B cell (primary cell): ENCODE measurements at regions not wholly inside any gene's neighbourhood (a gene's known extent, or its start where the extent isn't known, plus 50 kb on each side); places are given as distances from the start of the nearest gene placed in this dataset.

Source experiments
- EZH2 ChIP-seq: IDR thresholded peaks from 2 replicates; pipeline ENCODE4 v1.6.1; 2012; ENCODE audit warnings: borderline replicate concordance, low read depth, mild to moderate bottlenecking, moderate library complexity, low read length; ENCODE audit not compliant: insufficient read depth, poor library complexity, severe bottlenecking
- TF ChIP-seq, protein P1 (sequence below): fragments of 200-600 bp; IDR thresholded peaks from one replicate; pipeline ENCODE4 v1.8.0; 2022; ENCODE audit warnings: antibody characterized with exemption, mild to moderate bottlenecking

DNA sequence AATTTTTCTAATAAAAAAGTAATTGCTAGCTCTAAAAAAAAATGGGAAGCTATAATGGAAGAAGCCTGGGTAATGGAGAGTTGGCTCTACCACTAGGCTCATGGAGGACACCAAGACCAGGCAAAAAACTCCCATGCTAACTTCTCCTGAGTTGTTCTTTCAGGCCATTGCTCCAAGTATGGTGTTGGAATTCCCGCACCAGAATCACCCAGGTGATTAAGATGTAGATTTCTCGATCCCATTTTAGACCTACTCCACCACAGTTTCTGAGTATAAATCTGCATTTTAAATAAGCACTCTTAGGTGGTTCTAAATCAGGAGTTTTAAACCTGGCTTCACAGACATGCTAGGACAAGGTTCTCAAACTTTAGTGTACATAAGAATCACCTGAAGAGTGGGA is 221.0 kb downstream of the EMP1 start:
- TF ChIP-seq, protein P1, sequence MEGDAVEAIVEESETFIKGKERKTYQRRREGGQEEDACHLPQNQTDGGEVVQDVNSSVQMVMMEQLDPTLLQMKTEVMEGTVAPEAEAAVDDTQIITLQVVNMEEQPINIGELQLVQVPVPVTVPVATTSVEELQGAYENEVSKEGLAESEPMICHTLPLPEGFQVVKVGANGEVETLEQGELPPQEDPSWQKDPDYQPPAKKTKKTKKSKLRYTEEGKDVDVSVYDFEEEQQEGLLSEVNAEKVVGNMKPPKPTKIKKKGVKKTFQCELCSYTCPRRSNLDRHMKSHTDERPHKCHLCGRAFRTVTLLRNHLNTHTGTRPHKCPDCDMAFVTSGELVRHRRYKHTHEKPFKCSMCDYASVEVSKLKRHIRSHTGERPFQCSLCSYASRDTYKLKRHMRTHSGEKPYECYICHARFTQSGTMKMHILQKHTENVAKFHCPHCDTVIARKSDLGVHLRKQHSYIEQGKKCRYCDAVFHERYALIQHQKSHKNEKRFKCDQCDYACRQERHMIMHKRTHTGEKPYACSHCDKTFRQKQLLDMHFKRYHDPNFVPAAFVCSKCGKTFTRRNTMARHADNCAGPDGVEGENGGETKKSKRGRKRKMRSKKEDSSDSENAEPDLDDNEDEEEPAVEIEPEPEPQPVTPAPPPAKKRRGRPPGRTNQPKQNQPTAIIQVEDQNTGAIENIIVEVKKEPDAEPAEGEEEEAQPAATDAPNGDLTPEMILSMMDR: no peak
- TF ChIP-seq EZH2: no peak
